GM12878 (cell line): ENCODE measurements at regions not wholly inside any gene's neighbourhood (a gene's known extent, or its start where the extent isn't known, plus 50 kb on each side); places are given as distances from the start of the nearest gene placed in this dataset.

Experiments used
- ATAC-seq: fragments of 200-7000 bp; cut with Tn5 transposase; 3 replicates; pipeline ENCODE4 v1.9.1; 2020; ENCODE audit warnings: mild to moderate bottlenecking, moderate library complexity
- BruUV-seq: library from RNA; stranded (reverse); fragments of 400-500 nt; replicated peaks from 2 replicates; lab custom pipeline; 2021; lab: Mats Ljungman, UMichigan
- CTCF ChIA-PET: fragments of 300-600 bp; sonication (Branson Sonifier 250); formaldehyde crosslinking; extraction: SDS; loops from one replicate; lab custom pipeline; 2021; ENCODE audit warnings: inconsistent platforms; lab: Yijun Ruan, JAX
- POLR2A ChIA-PET: fragments of 350-600 bp; formaldehyde crosslinking; extraction: SDS; loops from one replicate; lab custom pipeline; 2021; ENCODE audit warnings: inconsistent platforms; lab: Charles Lee
- RAD21 ChIA-PET: fragments of 300-600 bp; sonication (Branson Sonifier 250); formaldehyde crosslinking; loops from one replicate; lab custom pipeline; 2023; ENCODE audit warnings: antibody characterized with exemption; ENCODE audit not compliant: unreplicated experiment; lab: Charles Lee
- SMC1A ChIA-PET: fragments of 300-600 bp; sonication (Branson Sonifier 250); formaldehyde crosslinking; loops from one replicate; lab custom pipeline; 2023; ENCODE audit not compliant: unreplicated experiment, uncharacterized antibody; lab: Charles Lee
- DNase-seq: peaks from one replicate; pipeline ENCODE4 v3.0.0-alpha.2; 2011; ENCODE audit warnings: low read depth, low spot score
- FAIRE-seq: peaks from 3 replicates; lab custom pipeline; 2011; peaks lifted over from hg19 to GRCh38; lab: Jason Lieb, UNC
- H2AFZ ChIP-seq: 2 replicates; pipeline ENCODE4 v1.6.0; 2011; ENCODE audit warnings: low read depth, low read length, control low read depth; ENCODE audit not compliant: control insufficient read depth
- H3K27ac ChIP-seq: 2 replicates; pipeline ENCODE4 v1.5.1; 2011; ENCODE audit warnings: control low read depth; ENCODE audit not compliant: control insufficient read depth, insufficient read depth
- H3K27me3 ChIP-seq, 2 experiments: replicated peaks in 1 of 2; 2 replicates each; pipeline versions ENCODE4 v1.6.0 to v1.6.1; 2011; ENCODE audit warnings: low read length in 1 of 2; ENCODE audit not compliant: control insufficient read depth in 2 of 2, insufficient read depth in 2 of 2
- H3K36me3 ChIP-seq, 2 experiments: 2 replicates each; pipeline ENCODE4 v1.5.1; 2011; ENCODE audit warnings: low read length in 1 of 2; ENCODE audit not compliant: control insufficient read depth in 2 of 2, insufficient read depth in 2 of 2
- H3K4me1 ChIP-seq: 2 replicates; pipeline ENCODE4 v1.6.1; 2011; ENCODE audit warnings: mild to moderate bottlenecking, low read length, moderate library complexity, mixed read lengths; ENCODE audit not compliant: control insufficient read depth, insufficient read depth
- H3K4me2 ChIP-seq: 2 replicates; pipeline ENCODE4 v1.6.0; 2011; ENCODE audit warnings: control low read depth; ENCODE audit not compliant: control insufficient read depth, insufficient read depth
- H3K4me3 ChIP-seq: fragments of 200-600 bp; sonication (generic); 2 replicates; pipeline ENCODE4 v1.5.1; 2016
- H3K79me2 ChIP-seq: 2 replicates; pipeline ENCODE4 v1.6.0; 2011; ENCODE audit warnings: low read length; ENCODE audit not compliant: control insufficient read depth, insufficient read depth
- H3K9ac ChIP-seq: 2 replicates; pipeline ENCODE4 v1.8.0; 2011; ENCODE audit warnings: low read length, control low read depth, mixed read lengths; ENCODE audit not compliant: control insufficient read depth, insufficient read depth
- H3K9me3 ChIP-seq: replicated peaks from 3 replicates; pipeline ENCODE4 v1.5.1; 2011; ENCODE audit warnings: mild to moderate bottlenecking, low read length; ENCODE audit not compliant: control insufficient read depth, insufficient read depth
- H4K20me1 ChIP-seq: 2 replicates; pipeline ENCODE4 v1.6.0; 2011; ENCODE audit not compliant: control insufficient read depth, insufficient read depth
- CBX5 ChIP-seq: sonication (generic); IDR thresholded peaks from 2 replicates; pipeline ENCODE4 v1.6.1; 2016; ENCODE audit warnings: low read depth, moderate library complexity, mild to moderate bottlenecking, inconsistent platforms
- CREB1 ChIP-seq: IDR thresholded peaks from 2 replicates; pipeline ENCODE4 v1.6.1; 2012; ENCODE audit warnings: low read depth, mild to moderate bottlenecking, inconsistent platforms
- FOS ChIP-seq: IDR thresholded peaks from 3 replicates; pipeline ENCODE4 v1.6.1; 2011; ENCODE audit warnings: borderline replicate concordance; ENCODE audit not compliant: insufficient read length; ENCODE audit errors: extremely low read depth
- IKZF1 ChIP-seq: fragments of 450-650 bp; conservative IDR thresholded peaks from 2 replicates; pipeline ENCODE4 v1.6.1; 2017; ENCODE audit warnings: antibody characterized with exemption, mild to moderate bottlenecking
- MYC ChIP-seq: IDR thresholded peaks from 2 replicates; pipeline ENCODE4 v1.6.1; 2011; ENCODE audit warnings: mild to moderate bottlenecking, low read length, moderate library complexity, inconsistent platforms; ENCODE audit not compliant: insufficient read depth, insufficient replicate concordance, insufficient read length, severe bottlenecking
- POLR2AphosphoS5 ChIP-seq: IDR thresholded peaks from 2 replicates; pipeline ENCODE4 v1.6.1; 2011; ENCODE audit warnings: mild to moderate bottlenecking, low read length, inconsistent platforms
- SMAD1 ChIP-seq: fragments of 450-650 bp; IDR thresholded peaks from 2 replicates; pipeline ENCODE4 v1.6.1; 2018; ENCODE audit warnings: mild to moderate bottlenecking, low read depth; ENCODE audit not compliant: partially characterized antibody
- SPI1 ChIP-seq: IDR thresholded peaks from 2 replicates; pipeline ENCODE4 v1.6.1; 2011; ENCODE audit warnings: low read depth, mild to moderate bottlenecking, low read length, moderate library complexity, borderline replicate concordance; ENCODE audit not compliant: insufficient read depth
- SUPT20H ChIP-seq: IDR thresholded peaks from 2 replicates; pipeline ENCODE4 v1.6.1; 2011; ENCODE audit warnings: low read depth, mild to moderate bottlenecking, low read length, moderate library complexity, borderline replicate concordance; ENCODE audit not compliant: control insufficient read depth
- ZBTB4 ChIP-seq: fragments of 450-650 bp; formaldehyde crosslinking; IDR thresholded peaks from 2 replicates; pipeline ENCODE4 v1.4.0; 2022; ENCODE audit warnings: mild to moderate bottlenecking, moderate library complexity
- WGBS: methylation state at CpG from one replicate; pipeline ENCODE4 v1.1.6; 2016; ENCODE audit warnings: low lambda C conversion rate; ENCODE audit not compliant: insufficient replicate concordance, insufficient coverage; ENCODE audit errors: missing lambda C conversion rate; 5-methylcytosine and 5-hydroxymethylcytosine counted together
- in situ Hi-C: fragments of 300-500 bp; cut with MboI; formaldehyde crosslinking; loops from 9 replicates; pipeline ENCODE4 v1.14.3; 2018; ENCODE audit warnings: mixed read lengths
- intact Hi-C: fragments of 100-400 bp; cut with micrococcal nuclease; formaldehyde crosslinking; loops from one replicate; pipeline ENCODE4 v1.14.2; 2022; ENCODE audit not compliant: unreplicated experiment

DNA sequence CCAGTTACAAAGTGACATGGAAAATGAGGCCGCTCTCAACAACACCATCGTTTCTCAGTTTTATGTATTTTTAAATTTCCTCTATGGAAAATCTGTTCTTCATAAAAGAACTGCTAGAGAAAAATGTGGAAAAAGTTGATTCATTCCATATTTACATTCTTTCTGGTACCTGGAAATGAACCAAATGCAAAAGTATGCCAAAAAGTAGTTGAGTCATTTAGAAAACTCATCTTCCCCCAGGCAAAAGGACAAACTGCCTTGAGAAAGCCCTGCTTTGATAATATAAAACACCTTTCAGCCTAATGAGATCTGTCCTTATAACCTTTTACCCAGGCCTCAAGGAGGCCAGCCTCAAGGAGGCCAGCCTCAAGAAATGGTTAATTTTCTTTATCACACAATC, 283.0 kb upstream of the VEPH1 start:
- FAIRE-seq: no peak

More for the DNA sequence above, 283.0 kb upstream of the VEPH1 start:
- Histone ChIP-seq H3K4me3 (no peak overlapping the region), H3K79me2 (no peaks in the 10 kb centered on the region), H3K4me2 (no peak overlapping the region), H3K9me3 (no peaks in the 10 kb centered on the region), H3K36me3 (no peaks in the 10 kb centered on the region), H2AFZ (no peak overlapping the region), H3K9ac (no peak overlapping the region), H3K27me3 (no peaks in the 10 kb centered on the region; a peak in 1 of 4 replicates), H4K20me1 (no peaks in the 10 kb centered on the region), H3K4me1 (no peaks in the 10 kb centered on the region), H3K27ac (no peak overlapping the region)
- DNase-seq: no peak
- ChIA-PET RAD21 (no interaction called here), SMC1A (no interaction called here), CTCF (no interaction called here), POLR2A (no interaction called here)
- WGBS: 32% methylated on average over 2 of the region's 2 CpGs
- BruUV-seq: no TSS peak
- ATAC-seq: no peak
- in situ Hi-C loops: no loop called here
- intact Hi-C loops: no loop called here
- TF ChIP-seq SMAD1: no peak
- no peak for TF ChIP-seq SPI1
- TF ChIP-seq CREB1: no peak
- TF ChIP-seq CBX5: no peak
- TF ChIP-seq SUPT20H: no peak
- TF ChIP-seq POLR2AphosphoS5: no peak
- TF ChIP-seq IKZF1: no peak
- no peak for TF ChIP-seq FOS
- TF ChIP-seq ZBTB4 (CRISPR knock-in tag): no peak
- no peak for TF ChIP-seq MYC
